Breast epithelium (tissue), 4 donors: ENCODE measurements at regions not wholly inside any gene's neighbourhood (a gene's known extent, or its start where the extent isn't known, plus 50 kb on each side); places are given as distances from the start of the nearest gene placed in this dataset.

Experiments used
- DNase-seq, 2 donors: peaks; one replicate each; pipeline ENCODE4 v3.0.0-alpha.2; 2019; ENCODE audit warnings: low spot score in 2 of 2
- H3K27ac ChIP-seq, 2 donors: fragments of 200-600 bp; sonication (generic) in 1 of 2; one replicate each; pipeline ENCODE4 v1.5.1; 2016 to 2019; ENCODE audit warnings: mild to moderate bottlenecking in 1 of 2
- H3K27me3 ChIP-seq, 2 donors: fragments of 200-600 bp; sonication (generic) in 1 of 2; one replicate each; pipeline versions ENCODE4 v1.5.1 to v1.6.0; 2017 to 2019; ENCODE audit warnings: control low read depth in 1 of 2, mild to moderate bottlenecking in 1 of 2
- H3K36me3 ChIP-seq: fragments of 200-600 bp; one replicate; pipeline ENCODE4 v1.5.1; 2019
- H3K4me1 ChIP-seq, 2 donors: fragments of 200-600 bp; sonication (generic); one replicate each; pipeline ENCODE4 v1.5.1; 2016 to 2019; ENCODE audit warnings: control low read depth in 1 of 2
- H3K4me3 ChIP-seq, 3 donors: fragments of 200-600 bp; sonication (generic); 1 replicate in 2 of 3; 2 replicates in 1 of 3; pipeline ENCODE4 v1.5.1; 2016 to 2019; ENCODE audit warnings: mild to moderate bottlenecking in 3 of 3, moderate library complexity in 2 of 3
- H3K9me3 ChIP-seq, 2 donors: fragments of 200-600 bp; sonication (generic) in 1 of 2; one replicate each; pipeline ENCODE4 v1.5.1; 2016 to 2019; ENCODE audit warnings: control low read depth in 1 of 2
- CTCF ChIP-seq, 3 donors: fragments of 450-650 bp; IDR thresholded peaks; one replicate each; pipeline ENCODE4 v1.5.1; 2016 to 2017; ENCODE audit warnings: antibody characterized with exemption in 3 of 3, mild to moderate bottlenecking in 3 of 3, moderate library complexity in 3 of 3
- POLR2A ChIP-seq: fragments of 450-650 bp; IDR thresholded peaks from one replicate; pipeline ENCODE4 v1.6.1; 2016; ENCODE audit warnings: antibody characterized with exemption, mild to moderate bottlenecking, moderate library complexity
- POLR2AphosphoS5 ChIP-seq, 3 donors: sonication (generic); formaldehyde crosslinking; IDR thresholded peaks; one replicate each; pipeline ENCODE4 v1.6.1; 2017; ENCODE audit warnings: antibody characterized with exemption in 3 of 3
- intact Hi-C: fragments of 100-400 bp; cut with DNase I; formaldehyde crosslinking; loops from one replicate; pipeline ENCODE4 v1.15.1; 2023; ENCODE audit warnings: low total_unique reads

GRCh38 chr9:89554307-89555035 is 50.3 kb upstream of the GADD45G start:
- no peaks in the 10 kb centered on the region for H3K9me3 ChIP-seq
- TF ChIP-seq POLR2AphosphoS5 (IDR thresholded peaks at IDR 0.05) (no peak), POLR2A (no peak), CTCF (IDR thresholded peaks at IDR 0.05) (no peak)
- H3K27ac ChIP-seq, result peak overlapping the region in 1 of 2 donors; percentile 48
- no peak overlapping the region for H3K4me3 ChIP-seq
- no peak for DNase-seq
- intact Hi-C loops, result no loop called here
- peaks cover 0 to 6% of the 10 kb centered on the region in 2 donors for H3K27me3 ChIP-seq
- H3K4me1 ChIP-seq, result no peaks in the 10 kb centered on the region
- H3K36me3 ChIP-seq, result no peaks in the 10 kb centered on the region

GRCh38 chr9:89553451-89554010 is 51.3 kb upstream of the GADD45G start:
- Histone ChIP-seq H3K4me3 (no peak overlapping the region), H3K27me3 (no peaks in the 10 kb centered on the region), H3K9me3 (no peaks in the 10 kb centered on the region), H3K4me1 (no peaks in the 10 kb centered on the region), H3K27ac (peak overlapping the region in 1 of 2 donors; percentile 48), H3K36me3 (no peaks in the 10 kb centered on the region)
- TF ChIP-seq POLR2AphosphoS5 (IDR thresholded peaks at IDR 0.05) (no peak), POLR2A (no peak), CTCF (IDR thresholded peaks at IDR 0.05) (no peak)
- intact Hi-C loops, result no loop called here
- no peak for DNase-seq

- intact Hi-C loops, result no loop called here
- TF ChIP-seq CTCF (IDR thresholded peaks at IDR 0.05) (no peak), POLR2A (no peak), POLR2AphosphoS5 (IDR thresholded peaks at IDR 0.05) (no peak)
- Histone ChIP-seq H3K4me1 (no peaks in the 10 kb centered on the region), H3K27me3 (no peaks in the 10 kb centered on the region), H3K4me3 (no peak overlapping the region), H3K9me3 (peaks cover 0 to 8% of the 10 kb centered on the region in 2 donors), H3K27ac (no peak overlapping the region), H3K36me3 (no peaks in the 10 kb centered on the region)
- DNase-seq, result no peak
Observed at GRCh38 chr9:89550346-89550927, 52.5 kb upstream of the SEMA4D start.

GRCh38 chr9:89549031-89549644 is 51.2 kb upstream of the SEMA4D start:
- H3K9me3 ChIP-seq, result peaks cover 3 to 12% of the 10 kb centered on the region in 2 donors
- DNase-seq, result peak; percentile 45 to 73
- H3K27ac ChIP-seq, result no peak overlapping the region
- intact Hi-C loops, result no loop called here
- H3K4me3 ChIP-seq, result no peak overlapping the region
- H3K4me1 ChIP-seq, result no peaks in the 10 kb centered on the region
- no peaks in the 10 kb centered on the region for H3K36me3 ChIP-seq
- no peaks in the 10 kb centered on the region for H3K27me3 ChIP-seq
- TF ChIP-seq CTCF (IDR thresholded peaks at IDR 0.05) (peak; percentile 71 to 74 (median 72)), POLR2AphosphoS5 (IDR thresholded peaks at IDR 0.05) (no peak)
